GM12878 (cell line): ENCODE measurements at regions not wholly inside any gene's neighbourhood (a gene's known extent, or its start where the extent isn't known, plus 50 kb on each side); places are given as distances from the start of the nearest gene placed in this dataset.

Experiments used
- CHD1 ChIP-seq: IDR thresholded peaks from 2 replicates; pipeline ENCODE4 v1.6.1; 2012; ENCODE audit warnings: low read depth, low read length, improper control_type of control experiment
- CHD4 ChIP-seq: fragments of 200-600 bp; sonication (generic); IDR thresholded peaks from 2 replicates; pipeline ENCODE4 v1.6.1; 2016; ENCODE audit warnings: mild to moderate bottlenecking
- EP300 ChIP-seq, 2 experiments: fragments of 150-350 bp in 1 of 2; IDR thresholded peaks; 2 replicates each; pipeline ENCODE4 v1.6.1; 2011 to 2012; ENCODE audit warnings: low read depth in 2 of 2, low read length in 2 of 2, borderline replicate concordance in 1 of 2, improper control_type of control experiment in 1 of 2, inconsistent platforms in 1 of 2; ENCODE audit not compliant: control insufficient read depth in 1 of 2
- EZH2 ChIP-seq: IDR thresholded peaks from 2 replicates; pipeline ENCODE4 v1.6.1; 2012; ENCODE audit warnings: low read depth, mild to moderate bottlenecking, control low read depth, inconsistent platforms, low read length, borderline replicate concordance; ENCODE audit not compliant: control insufficient read depth
- MEF2A ChIP-seq: IDR thresholded peaks from 2 replicates; pipeline ENCODE4 v1.6.1; 2011; ENCODE audit warnings: low read depth, mild to moderate bottlenecking, low read length, moderate library complexity; ENCODE audit not compliant: insufficient read depth
- STAT1 ChIP-seq: fragments of 450-650 bp; conservative IDR thresholded peaks from 2 replicates; pipeline ENCODE4 v1.6.1; 2014; ENCODE audit warnings: antibody characterized with exemption, mild to moderate bottlenecking
- TCF12 ChIP-seq: IDR thresholded peaks from 2 replicates; pipeline ENCODE4 v1.6.1; 2011; ENCODE audit warnings: low read depth, mild to moderate bottlenecking, low read length
- TF ChIP-seq, protein P1 (sequence below): IDR thresholded peaks from 2 replicates; pipeline ENCODE4 v1.6.1; 2012; ENCODE audit warnings: low read depth, low read length, improper control_type of control experiment
- TF ChIP-seq, protein P2 (sequence below), 3 experiments: IDR thresholded peaks in 2 of 3; conservative IDR thresholded peaks in 1 of 3; 2 replicates each; pipeline ENCODE4 v1.5.1; 2011; ENCODE audit warnings: low read depth in 3 of 3, low read length in 3 of 3, mild to moderate bottlenecking in 3 of 3, control low read depth in 2 of 3, moderate library complexity in 2 of 3, inconsistent platforms in 1 of 3, mixed read lengths in 1 of 3; ENCODE audit not compliant: control insufficient read depth in 2 of 3, insufficient read depth in 1 of 3; ENCODE audit errors: extremely low read depth in 1 of 3

- TF ChIP-seq STAT1 (no peak), TCF12 (no peak), EZH2 (no peak), CHD1 (no peak), EP300 (IDR thresholded peaks at IDR 0.05; ENCODE audit: borderline replicate concordance in 1 of 2, control insufficient read depth in 1 of 2, low read depth in 2 of 2, low read length in 2 of 2) (no peak), CHD4 (no peak), MEF2A (no peak)
- TF ChIP-seq, protein P1, sequence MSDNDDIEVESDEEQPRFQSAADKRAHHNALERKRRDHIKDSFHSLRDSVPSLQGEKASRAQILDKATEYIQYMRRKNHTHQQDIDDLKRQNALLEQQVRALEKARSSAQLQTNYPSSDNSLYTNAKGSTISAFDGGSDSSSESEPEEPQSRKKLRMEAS, result no peak
- TF ChIP-seq, protein P2, sequence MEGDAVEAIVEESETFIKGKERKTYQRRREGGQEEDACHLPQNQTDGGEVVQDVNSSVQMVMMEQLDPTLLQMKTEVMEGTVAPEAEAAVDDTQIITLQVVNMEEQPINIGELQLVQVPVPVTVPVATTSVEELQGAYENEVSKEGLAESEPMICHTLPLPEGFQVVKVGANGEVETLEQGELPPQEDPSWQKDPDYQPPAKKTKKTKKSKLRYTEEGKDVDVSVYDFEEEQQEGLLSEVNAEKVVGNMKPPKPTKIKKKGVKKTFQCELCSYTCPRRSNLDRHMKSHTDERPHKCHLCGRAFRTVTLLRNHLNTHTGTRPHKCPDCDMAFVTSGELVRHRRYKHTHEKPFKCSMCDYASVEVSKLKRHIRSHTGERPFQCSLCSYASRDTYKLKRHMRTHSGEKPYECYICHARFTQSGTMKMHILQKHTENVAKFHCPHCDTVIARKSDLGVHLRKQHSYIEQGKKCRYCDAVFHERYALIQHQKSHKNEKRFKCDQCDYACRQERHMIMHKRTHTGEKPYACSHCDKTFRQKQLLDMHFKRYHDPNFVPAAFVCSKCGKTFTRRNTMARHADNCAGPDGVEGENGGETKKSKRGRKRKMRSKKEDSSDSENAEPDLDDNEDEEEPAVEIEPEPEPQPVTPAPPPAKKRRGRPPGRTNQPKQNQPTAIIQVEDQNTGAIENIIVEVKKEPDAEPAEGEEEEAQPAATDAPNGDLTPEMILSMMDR (IDR thresholded peaks at IDR 0.05 in 2 of 3, conservative IDR thresholded peaks at IDR 0.05 in 1 of 3; ENCODE audit: control insufficient read depth in 2 of 3, extremely low read depth in 1 of 3, insufficient read depth in 1 of 3, low read depth in 3 of 3, low read length in 3 of 3), result no peak
These were observed 1782.7 kb downstream of the PLA2G4A start for GRCh38 chr1:188611432-188611831.
